Lung microvascular endothelial cell (primary cell): ENCODE measurements at regions not wholly inside any gene's neighbourhood (a gene's known extent, or its start where the extent isn't known, plus 50 kb on each side); places are given as distances from the start of the nearest gene placed in this dataset.
"Not testable (repeated sequence)": the region's sequence is repeated elsewhere in the genome, so short reads cannot be mapped to it uniquely, and the experiment has no call there.

Source experiments
- DNase-seq, 2 donors: peaks; one replicate each; pipeline versions ENCODE4 v3.0.0 to v3.0.0-alpha.2; 2010; ENCODE audit warnings: low read depth in 2 of 2

GRCh38 chr15:79157631-79158592 lies 67.3 kb upstream of the RASGRF1 start:
- DNase-seq: no peak

DNA sequence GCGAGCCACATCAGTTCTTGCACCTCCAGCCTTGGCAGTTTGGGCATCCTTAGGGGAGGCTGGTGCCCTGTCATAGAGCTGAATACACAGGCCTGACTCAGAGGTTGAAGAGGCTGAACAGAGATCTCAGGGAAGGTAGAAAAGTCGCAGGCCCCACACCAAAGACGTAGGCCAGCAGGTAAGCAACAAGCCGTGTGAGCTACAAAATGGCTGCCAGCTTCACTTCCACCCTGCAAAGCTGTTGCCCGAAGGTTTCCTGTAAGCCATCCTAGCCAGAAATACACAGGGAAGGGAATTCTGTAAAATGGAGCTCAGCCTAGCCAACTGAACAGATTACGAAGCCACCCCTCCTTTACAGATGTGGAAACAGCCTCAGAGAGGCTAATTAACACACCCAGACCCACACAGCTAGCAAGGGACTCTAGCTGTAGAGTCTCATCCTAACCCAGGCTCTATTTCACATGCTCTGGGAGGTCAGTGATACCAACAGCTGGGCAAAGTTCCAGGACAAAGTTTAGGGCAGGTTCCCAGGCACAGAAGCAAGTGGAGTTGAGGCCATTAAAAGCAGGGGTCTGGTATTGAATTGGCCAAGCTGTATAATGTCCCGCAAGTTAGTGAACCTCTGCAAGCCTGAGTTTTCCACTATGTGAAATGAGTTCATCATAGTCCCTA lies 66.3 kb upstream of the RASGRF1 start:
- no peak for DNase-seq

DNA sequence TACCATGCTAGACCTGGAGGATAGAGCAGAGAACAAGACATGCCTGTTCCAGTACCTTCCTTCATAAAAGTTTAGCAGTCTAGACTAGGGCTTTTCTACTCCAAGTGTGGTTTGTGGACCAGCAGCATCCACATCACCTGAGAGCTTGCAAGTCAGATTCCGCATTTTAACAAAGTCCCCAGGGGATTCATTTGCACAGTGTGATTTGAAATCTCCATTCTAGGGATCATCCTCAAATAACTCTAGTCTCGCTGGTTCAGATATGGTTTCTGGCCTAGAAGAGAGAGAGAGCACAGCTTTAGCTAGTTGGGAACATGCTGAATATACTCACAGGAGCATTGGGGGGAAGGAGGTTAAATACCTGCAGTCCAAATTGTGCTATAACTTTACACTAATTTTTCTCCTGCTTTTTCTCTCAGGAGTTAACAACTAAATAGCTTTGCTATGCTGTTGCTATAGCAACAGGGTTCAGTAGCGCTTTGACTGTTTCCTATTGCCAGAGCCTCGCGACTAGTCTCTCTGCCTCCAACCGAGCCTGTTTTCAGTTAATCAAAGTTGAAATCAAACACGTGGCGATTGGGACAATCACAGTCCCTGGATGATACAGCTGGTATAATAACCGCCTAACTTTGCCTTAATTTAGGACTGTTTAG lies 64.0 kb upstream of the RASGRF1 start:
- peak in 1 of 2 donors; percentile 47 for DNase-seq

DNA sequence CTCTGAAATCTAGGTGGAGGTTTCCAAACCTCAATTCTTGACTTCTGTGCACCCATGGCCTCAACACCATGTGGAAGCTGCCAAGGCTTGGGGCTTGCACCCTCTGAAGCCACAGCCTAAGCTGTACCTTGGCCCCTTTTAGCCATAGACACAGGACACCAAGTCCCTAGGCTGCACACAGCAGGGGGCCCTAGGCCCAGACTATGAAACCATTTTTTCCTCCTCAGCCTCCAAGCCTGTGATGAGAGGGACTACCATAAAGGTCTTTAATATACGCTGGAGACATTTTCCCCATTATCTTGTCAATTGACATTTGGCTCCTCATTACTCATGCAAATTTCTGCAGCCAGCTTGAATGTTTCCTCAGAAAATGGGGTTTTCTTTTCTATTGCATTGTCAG lies 53.7 kb upstream of the RASGRF1 start:
- DNase-seq: not testable (repeated sequence)

GRCh38 chr15:79140846-79141570 lies 50.4 kb upstream of the RASGRF1 start:
- no peak for DNase-seq
